Neuronal stem cell (in vitro differentiated cells): ENCODE measurements at regions not wholly inside any gene's neighbourhood (a gene's known extent, or its start where the extent isn't known, plus 50 kb on each side); places are given as distances from the start of the nearest gene placed in this dataset.

Experiments
- DNase-seq: peaks from one replicate; pipeline ENCODE4 v3.0.0-alpha.2; 2013; ENCODE audit warnings: low spot score
- H2AFZ ChIP-seq: one replicate; pipeline ENCODE4 v1.6.1; 2013; ENCODE audit warnings: mild to moderate bottlenecking, low read length, inconsistent platforms
- H2AK5ac ChIP-seq: 2 replicates; pipeline ENCODE4 v1.6.1; 2013; ENCODE audit warnings: low read depth, mild to moderate bottlenecking, inconsistent platforms, low read length, moderate library complexity, mixed read lengths
- H2BK120ac ChIP-seq: 2 replicates; pipeline ENCODE4 v1.6.1; 2013; ENCODE audit warnings: low read depth, mild to moderate bottlenecking, inconsistent platforms, low read length, moderate library complexity, mixed read lengths
- H2BK12ac ChIP-seq: one replicate; pipeline ENCODE4 v1.6.1; 2013; ENCODE audit warnings: low read length, inconsistent platforms
- H2BK15ac ChIP-seq: 2 replicates; pipeline ENCODE4 v1.6.1; 2013; ENCODE audit warnings: mild to moderate bottlenecking, low read length, inconsistent platforms, mixed read lengths
- H2BK5ac ChIP-seq: one replicate; pipeline ENCODE4 v1.6.1; 2013; ENCODE audit warnings: inconsistent platforms, mild to moderate bottlenecking, low read length, moderate library complexity
- H3K14ac ChIP-seq: one replicate; pipeline ENCODE4 v1.6.1; 2013; ENCODE audit warnings: low read length, inconsistent platforms
- H3K18ac ChIP-seq: 2 replicates; pipeline ENCODE4 v1.6.1; 2013; ENCODE audit warnings: low read length, inconsistent platforms
- H3K23ac ChIP-seq: 2 replicates; pipeline ENCODE4 v1.6.1; 2013; ENCODE audit warnings: low read depth, mild to moderate bottlenecking, mixed read lengths, low read length, inconsistent platforms; ENCODE audit not compliant: poor library complexity
- H3K27ac ChIP-seq: replicated peaks from 3 replicates; pipeline ENCODE4 v1.5.1; 2013; ENCODE audit warnings: low read length, inconsistent platforms
- H3K27me3 ChIP-seq, 3 experiments: 2 replicates each; pipeline ENCODE4 v1.6.1; 2013; ENCODE audit warnings: low read length in 3 of 3, mild to moderate bottlenecking in 2 of 3, inconsistent platforms in 1 of 3, low read depth in 1 of 3, mixed read lengths in 1 of 3, moderate library complexity in 1 of 3; ENCODE audit not compliant: control insufficient read depth in 3 of 3, insufficient read depth in 3 of 3
- H3K36me3 ChIP-seq, 2 donors: replicated peaks in 1 of 2; 2 replicates each; pipeline ENCODE4 v1.6.1; 2013; ENCODE audit warnings: low read length in 2 of 2; ENCODE audit not compliant: control insufficient read depth in 2 of 2, insufficient read depth in 2 of 2
- H3K4ac ChIP-seq: 2 replicates; pipeline ENCODE4 v1.6.1; 2013; ENCODE audit warnings: inconsistent platforms, mild to moderate bottlenecking, low read length, moderate library complexity
- H3K4me1 ChIP-seq, 2 donors: 1 replicate in 1 of 2; 2 replicates in 1 of 2; pipeline ENCODE4 v1.6.1; 2013; ENCODE audit warnings: low read length in 2 of 2, low read depth in 1 of 2; ENCODE audit not compliant: control insufficient read depth in 2 of 2, insufficient read depth in 1 of 2
- H3K4me2 ChIP-seq: one replicate; pipeline ENCODE4 v1.6.1; 2013; ENCODE audit warnings: mild to moderate bottlenecking, low read length, inconsistent platforms; ENCODE audit not compliant: insufficient read depth, poor library complexity, severe bottlenecking
- H3K4me3 ChIP-seq, 2 donors: 2 replicates each; pipeline ENCODE4 v1.5.1; 2013; ENCODE audit warnings: low read length in 2 of 2, mild to moderate bottlenecking in 2 of 2, inconsistent platforms in 1 of 2, moderate library complexity in 1 of 2
- H3K79me1 ChIP-seq: one replicate; pipeline ENCODE4 v1.6.1; 2013; ENCODE audit warnings: low read depth, mild to moderate bottlenecking, inconsistent platforms, low read length, moderate library complexity
- H3K9ac ChIP-seq: one replicate; pipeline ENCODE4 v1.6.1; 2013; ENCODE audit warnings: mild to moderate bottlenecking, low read depth, low read length, inconsistent platforms; ENCODE audit not compliant: poor library complexity
- H3K9me3 ChIP-seq, 2 donors: replicated peaks in 1 of 2; 2 replicates each; pipeline versions ENCODE3 to v1.6.1; 2013; ENCODE audit warnings: low read length in 2 of 2, mild to moderate bottlenecking in 2 of 2, inconsistent platforms in 1 of 2, low read depth in 1 of 2, mixed read lengths in 1 of 2, moderate library complexity in 1 of 2; ENCODE audit not compliant: control insufficient read depth in 2 of 2, insufficient read depth in 1 of 2
- H4K8ac ChIP-seq: one replicate; pipeline ENCODE4 v1.6.1; 2013; ENCODE audit warnings: low read depth, mild to moderate bottlenecking, inconsistent platforms, low read length, moderate library complexity
- H4K91ac ChIP-seq: one replicate; pipeline ENCODE4 v1.6.1; 2013; ENCODE audit warnings: low read length, low read depth, mild to moderate bottlenecking, inconsistent platforms; ENCODE audit not compliant: poor library complexity
- WGBS, 2 donors: extraction: QIAGEN DNeasy Blood & Tissue Kit; methylation state at CpG; one replicate each; pipeline ENCODE4 v1.1.7; 2013; ENCODE audit warnings: missing lambda C conversion rate in 2 of 2, mixed read lengths in 1 of 2; ENCODE audit not compliant: insufficient read length in 2 of 2, insufficient replicate concordance in 1 of 2; ENCODE audit errors: extremely low coverage in 2 of 2; 5-methylcytosine and 5-hydroxymethylcytosine counted together

GRCh38 chr5:1974081-1974480, 91.4 kb upstream of the IRX4 start:
- Histone ChIP-seq H3K36me3 (peaks cover 0 to 2% of the 10 kb centered on the region in 2 donors), H2BK120ac (no peak overlapping the region), H3K9ac (no peak overlapping the region), H3K4me1 (peaks cover 0 to 4% of the 10 kb centered on the region in 2 donors), H3K79me1 (no peaks in the 10 kb centered on the region), H3K23ac (no peak overlapping the region), H4K8ac (no peak overlapping the region), H3K4me3 (no peak overlapping the region), H3K4me2 (no peak overlapping the region), H2BK12ac (no peak overlapping the region), H2AK5ac (no peak overlapping the region), H2AFZ (no peak overlapping the region), H3K27me3 (peaks cover 0 to 2% (median 0%) of the 10 kb centered on the region in 3 experiments), H4K91ac (no peak overlapping the region), H3K27ac (no peak overlapping the region), H2BK5ac (no peak overlapping the region), H3K4ac (no peak overlapping the region), H2BK15ac (no peak overlapping the region), H3K14ac (no peak overlapping the region), H3K18ac (no peak overlapping the region), H3K9me3 (peaks cover 3 to 4% of the 10 kb centered on the region in 2 donors)
- no CpG with 5 or more reads among the region's 6 CpGs for WGBS, 2 donors
- DNase-seq: no peak

DNA sequence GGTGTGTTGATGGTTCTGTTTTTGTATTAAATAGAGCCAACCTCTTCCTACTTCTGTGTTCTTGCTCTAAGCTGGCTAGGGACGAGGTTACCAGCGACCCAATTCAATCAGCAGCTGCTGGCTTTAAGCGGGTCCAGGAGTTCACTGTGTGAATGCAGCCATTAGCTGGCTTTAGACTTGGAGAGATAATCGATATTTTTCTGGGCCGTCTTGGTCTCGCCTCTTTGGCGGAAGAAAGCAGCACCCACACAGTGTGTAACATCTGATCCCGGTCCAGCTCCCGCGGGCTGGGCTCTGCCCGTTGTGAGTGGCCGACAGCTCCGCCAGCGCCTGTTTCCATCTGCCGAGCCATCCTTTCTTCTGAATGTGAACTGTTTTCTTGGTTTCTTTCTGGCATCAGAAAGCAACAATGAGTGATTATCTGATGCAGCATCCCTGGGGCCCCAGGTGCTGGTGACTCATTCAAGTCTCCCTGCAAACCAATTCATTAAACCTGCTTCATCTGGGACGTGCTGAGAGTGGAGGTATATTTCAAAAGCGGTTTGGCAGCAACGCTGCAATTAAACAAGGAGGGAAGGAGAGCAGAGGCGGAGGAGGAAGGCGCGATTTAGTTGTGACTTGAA, 90.8 kb upstream of the IRX4 start:
- no CpG with 5 or more reads among the region's 21 CpGs for WGBS, 2 donors
- Histone ChIP-seq H2BK120ac (no peak overlapping the region), H2BK12ac (no peak overlapping the region), H2BK15ac (no peak overlapping the region), H3K4ac (no peak overlapping the region), H3K14ac (no peak overlapping the region), H2AFZ (no peak overlapping the region), H3K4me3 (no peak overlapping the region), H3K9ac (no peak overlapping the region), H3K27me3 (peaks cover 0 to 2% (median 0%) of the 10 kb centered on the region in 3 experiments), H3K79me1 (no peaks in the 10 kb centered on the region), H3K9me3 (peaks cover 3 to 4% of the 10 kb centered on the region in 2 donors), H2BK5ac (no peak overlapping the region), H4K91ac (no peak overlapping the region), H3K27ac (no peak overlapping the region), H3K23ac (no peak overlapping the region), H3K18ac (no peak overlapping the region), H2AK5ac (no peak overlapping the region), H3K4me1 (peaks cover 0 to 4% of the 10 kb centered on the region in 2 donors), H3K4me2 (no peak overlapping the region), H4K8ac (no peak overlapping the region), H3K36me3 (peaks cover 0 to 2% of the 10 kb centered on the region in 2 donors)
- peak; percentile 12 for DNase-seq

DNA sequence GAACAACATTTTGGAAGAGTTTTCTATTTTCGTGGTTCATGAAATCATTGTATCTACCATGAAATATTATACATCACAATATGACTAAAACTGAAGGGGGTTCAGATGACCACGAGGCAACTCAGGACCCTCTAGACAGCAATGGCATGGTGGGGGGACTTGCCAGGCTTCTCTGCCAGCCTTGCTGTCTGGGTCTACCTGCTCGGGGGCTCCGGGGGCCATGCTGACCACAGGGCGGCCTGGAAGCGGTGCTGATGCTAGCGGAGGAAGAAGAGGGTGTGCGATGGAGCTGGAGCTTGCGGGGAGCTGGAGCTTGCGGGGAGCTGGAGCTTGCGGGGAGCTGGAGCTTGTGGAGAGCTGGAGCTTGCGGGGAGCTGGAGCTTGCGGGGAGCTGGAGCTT, 89.2 kb upstream of the IRX4 start:
- WGBS, 2 donors: no CpG with 5 or more reads among the region's 13 CpGs

DNA sequence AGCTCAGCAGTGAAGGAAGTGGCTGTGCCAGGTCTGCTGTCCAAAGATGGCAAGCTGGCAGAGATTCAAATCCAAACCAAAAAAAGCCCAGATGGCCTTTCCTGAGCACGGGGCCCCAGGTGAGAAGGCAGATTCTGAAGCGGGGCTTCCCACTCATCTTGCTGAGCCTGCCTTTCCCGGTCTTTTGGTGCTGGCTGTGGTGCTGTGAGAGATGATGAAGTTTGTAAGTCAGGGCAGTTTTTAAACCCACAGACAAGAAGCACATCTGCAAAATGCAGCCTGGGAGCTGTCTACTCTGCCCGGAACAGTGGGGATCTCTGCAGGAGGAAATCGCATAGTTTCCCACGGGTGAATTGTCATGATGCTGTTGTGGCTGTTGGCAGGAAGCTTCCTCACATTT, 85.0 kb upstream of the IRX4 start:
- no peak overlapping the region for H2BK12ac ChIP-seq
- no peak overlapping the region for H3K4ac ChIP-seq
- WGBS, 2 donors: no CpG with 5 or more reads among the region's 6 CpGs
- no peak overlapping the region for H2AFZ ChIP-seq
- no peak overlapping the region for H3K18ac ChIP-seq
- H3K79me1 ChIP-seq: no peaks in the 10 kb centered on the region
- H3K27ac ChIP-seq: no peak overlapping the region
- no peak overlapping the region for H2BK120ac ChIP-seq
- H3K36me3 ChIP-seq: no peaks in the 10 kb centered on the region
- no peak overlapping the region for H3K4me2 ChIP-seq
- H3K4me3 ChIP-seq: no peak overlapping the region
- no peaks in the 10 kb centered on the region for H3K27me3 ChIP-seq
- no peak overlapping the region for H2BK5ac ChIP-seq
- peaks cover 0 to 2% of the 10 kb centered on the region in 2 donors for H3K9me3 ChIP-seq
- H4K91ac ChIP-seq: no peak overlapping the region
- H3K9ac ChIP-seq: no peak overlapping the region
- no peak for DNase-seq
- H2BK15ac ChIP-seq: no peak overlapping the region
- H4K8ac ChIP-seq: no peak overlapping the region
- no peak overlapping the region for H3K14ac ChIP-seq
- H2AK5ac ChIP-seq: no peak overlapping the region
- H3K4me1 ChIP-seq: peaks cover 3 to 5% of the 10 kb centered on the region in 2 donors
- H3K23ac ChIP-seq: no peak overlapping the region

More for the DNA sequence above, 89.2 kb upstream of the IRX4 start:
- H2AFZ ChIP-seq: no peak overlapping the region
- peaks cover 0 to 2% of the 10 kb centered on the region in 2 donors for H3K36me3 ChIP-seq
- H4K91ac ChIP-seq: no peak overlapping the region
- H2BK12ac ChIP-seq: no peak overlapping the region
- H3K9ac ChIP-seq: no peak overlapping the region
- no peak overlapping the region for H4K8ac ChIP-seq
- no peaks in the 10 kb centered on the region for H3K79me1 ChIP-seq
- H3K4me3 ChIP-seq: no peak overlapping the region
- no peak overlapping the region for H2BK5ac ChIP-seq
- H3K27ac ChIP-seq: no peak overlapping the region
- no peak overlapping the region for H3K23ac ChIP-seq
- H3K18ac ChIP-seq: no peak overlapping the region
- H3K14ac ChIP-seq: no peak overlapping the region
- peaks cover 2 to 4% of the 10 kb centered on the region in 2 donors for H3K9me3 ChIP-seq
- no peak overlapping the region for H2BK120ac ChIP-seq
- H3K4me2 ChIP-seq: no peak overlapping the region
- H2AK5ac ChIP-seq: no peak overlapping the region
- H2BK15ac ChIP-seq: no peak overlapping the region
- DNase-seq: no peak
- no peak overlapping the region for H3K4ac ChIP-seq
- H3K27me3 ChIP-seq: peaks cover 0 to 2% (median 0%) of the 10 kb centered on the region in 3 experiments
- H3K4me1 ChIP-seq: peaks cover 2 to 4% of the 10 kb centered on the region in 2 donors
